ENCODE measurements at regions not wholly inside any gene's neighbourhood (a gene's known extent, or its start where the extent isn't known, plus 50 kb on each side); places are given as distances from the start of the nearest gene placed in this dataset.

DNA sequence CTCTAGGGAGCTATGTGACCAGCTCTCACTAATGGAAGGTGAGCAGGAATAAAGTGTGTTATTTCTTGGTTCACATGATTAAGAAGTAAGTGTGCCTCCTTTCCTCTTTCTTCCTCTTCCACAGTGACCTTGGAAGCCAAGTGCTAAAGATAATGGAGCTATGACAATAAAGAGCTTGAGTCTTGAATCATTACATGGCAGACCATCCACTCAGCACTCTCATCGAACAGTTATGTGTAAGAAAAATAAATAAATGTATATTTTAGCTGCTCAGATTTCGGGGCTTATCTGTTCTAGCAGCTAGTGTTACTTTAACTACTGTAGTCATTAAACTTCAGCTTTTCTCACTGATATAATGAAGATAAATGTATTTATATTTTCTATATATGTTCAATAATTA lies 72.9 kb downstream of the HDGFL1 start:
- TF ChIP-seq, protein P1, sequence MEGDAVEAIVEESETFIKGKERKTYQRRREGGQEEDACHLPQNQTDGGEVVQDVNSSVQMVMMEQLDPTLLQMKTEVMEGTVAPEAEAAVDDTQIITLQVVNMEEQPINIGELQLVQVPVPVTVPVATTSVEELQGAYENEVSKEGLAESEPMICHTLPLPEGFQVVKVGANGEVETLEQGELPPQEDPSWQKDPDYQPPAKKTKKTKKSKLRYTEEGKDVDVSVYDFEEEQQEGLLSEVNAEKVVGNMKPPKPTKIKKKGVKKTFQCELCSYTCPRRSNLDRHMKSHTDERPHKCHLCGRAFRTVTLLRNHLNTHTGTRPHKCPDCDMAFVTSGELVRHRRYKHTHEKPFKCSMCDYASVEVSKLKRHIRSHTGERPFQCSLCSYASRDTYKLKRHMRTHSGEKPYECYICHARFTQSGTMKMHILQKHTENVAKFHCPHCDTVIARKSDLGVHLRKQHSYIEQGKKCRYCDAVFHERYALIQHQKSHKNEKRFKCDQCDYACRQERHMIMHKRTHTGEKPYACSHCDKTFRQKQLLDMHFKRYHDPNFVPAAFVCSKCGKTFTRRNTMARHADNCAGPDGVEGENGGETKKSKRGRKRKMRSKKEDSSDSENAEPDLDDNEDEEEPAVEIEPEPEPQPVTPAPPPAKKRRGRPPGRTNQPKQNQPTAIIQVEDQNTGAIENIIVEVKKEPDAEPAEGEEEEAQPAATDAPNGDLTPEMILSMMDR (IDR thresholded peaks at IDR 0.05): no peak
- TF ChIP-seq, protein P2, sequence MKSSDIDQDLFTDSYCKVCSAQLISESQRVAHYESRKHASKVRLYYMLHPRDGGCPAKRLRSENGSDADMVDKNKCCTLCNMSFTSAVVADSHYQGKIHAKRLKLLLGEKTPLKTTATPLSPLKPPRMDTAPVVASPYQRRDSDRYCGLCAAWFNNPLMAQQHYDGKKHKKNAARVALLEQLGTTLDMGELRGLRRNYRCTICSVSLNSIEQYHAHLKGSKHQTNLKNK (CRISPR knock-in tag; IDR thresholded peaks at IDR 0.05): no peak
- no peak for TF ChIP-seq SP1 (CRISPR knock-in tag; conservative IDR thresholded peaks at IDR 0.05)
- TF ChIP-seq, protein P3, sequence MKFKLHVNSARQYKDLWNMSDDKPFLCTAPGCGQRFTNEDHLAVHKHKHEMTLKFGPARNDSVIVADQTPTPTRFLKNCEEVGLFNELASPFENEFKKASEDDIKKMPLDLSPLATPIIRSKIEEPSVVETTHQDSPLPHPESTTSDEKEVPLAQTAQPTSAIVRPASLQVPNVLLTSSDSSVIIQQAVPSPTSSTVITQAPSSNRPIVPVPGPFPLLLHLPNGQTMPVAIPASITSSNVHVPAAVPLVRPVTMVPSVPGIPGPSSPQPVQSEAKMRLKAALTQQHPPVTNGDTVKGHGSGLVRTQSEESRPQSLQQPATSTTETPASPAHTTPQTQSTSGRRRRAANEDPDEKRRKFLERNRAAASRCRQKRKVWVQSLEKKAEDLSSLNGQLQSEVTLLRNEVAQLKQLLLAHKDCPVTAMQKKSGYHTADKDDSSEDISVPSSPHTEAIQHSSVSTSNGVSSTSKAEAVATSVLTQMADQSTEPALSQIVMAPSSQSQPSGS (CRISPR knock-in tag; IDR thresholded peaks at IDR 0.05; ENCODE audit: borderline replicate concordance, low read depth): no peak
- TF ChIP-seq, protein P4, sequence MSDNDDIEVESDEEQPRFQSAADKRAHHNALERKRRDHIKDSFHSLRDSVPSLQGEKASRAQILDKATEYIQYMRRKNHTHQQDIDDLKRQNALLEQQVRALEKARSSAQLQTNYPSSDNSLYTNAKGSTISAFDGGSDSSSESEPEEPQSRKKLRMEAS (CRISPR knock-in tag; IDR thresholded peaks at IDR 0.05): no peak
- TF ChIP-seq, protein P5, sequence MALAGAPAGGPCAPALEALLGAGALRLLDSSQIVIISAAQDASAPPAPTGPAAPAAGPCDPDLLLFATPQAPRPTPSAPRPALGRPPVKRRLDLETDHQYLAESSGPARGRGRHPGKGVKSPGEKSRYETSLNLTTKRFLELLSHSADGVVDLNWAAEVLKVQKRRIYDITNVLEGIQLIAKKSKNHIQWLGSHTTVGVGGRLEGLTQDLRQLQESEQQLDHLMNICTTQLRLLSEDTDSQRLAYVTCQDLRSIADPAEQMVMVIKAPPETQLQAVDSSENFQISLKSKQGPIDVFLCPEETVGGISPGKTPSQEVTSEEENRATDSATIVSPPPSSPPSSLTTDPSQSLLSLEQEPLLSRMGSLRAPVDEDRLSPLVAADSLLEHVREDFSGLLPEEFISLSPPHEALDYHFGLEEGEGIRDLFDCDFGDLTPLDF (CRISPR knock-in tag; IDR thresholded peaks at IDR 0.05): no peak
- TF ChIP-seq ZBTB21 (CRISPR knock-in tag; IDR thresholded peaks at IDR 0.05; ENCODE audit: borderline replicate concordance): no peak
- no peak for TF ChIP-seq ESRRA (CRISPR knock-in tag; IDR thresholded peaks at IDR 0.05; ENCODE audit: borderline replicate concordance)
